Keratinocyte (primary cell): ENCODE measurements at regions not wholly inside any gene's neighbourhood (a gene's known extent, or its start where the extent isn't known, plus 50 kb on each side); places are given as distances from the start of the nearest gene placed in this dataset.

Experiments
- DNase-seq: peaks from one replicate; pipeline ENCODE4 v3.0.0-alpha.2; 2011; ENCODE audit warnings: low read depth, missing footprints, low spot score
- FAIRE-seq: peaks from 2 replicates; lab custom pipeline; 2011; peaks lifted over from hg19 to GRCh38; lab: Jason Lieb, UNC
- H2AFZ ChIP-seq: 2 replicates; pipeline ENCODE4 v1.6.0; 2012; ENCODE audit warnings: low read length, control low read depth, inconsistent platforms; ENCODE audit not compliant: control insufficient read depth
- H3K27ac ChIP-seq: 2 replicates; pipeline ENCODE4 v1.5.1; 2011; ENCODE audit warnings: low read length; ENCODE audit not compliant: control insufficient read depth, insufficient read depth
- H3K27me3 ChIP-seq: 3 replicates; pipeline ENCODE4 v1.6.0; 2011; ENCODE audit warnings: low read length; ENCODE audit not compliant: control insufficient read depth, insufficient read depth; ENCODE audit errors: extremely low read depth
- H3K36me3 ChIP-seq, 2 experiments: 2 replicates in 1 of 2; 3 replicates in 1 of 2; pipeline ENCODE4 v1.5.1; 2011; ENCODE audit warnings: low read length in 2 of 2, mild to moderate bottlenecking in 1 of 2; ENCODE audit not compliant: control insufficient read depth in 2 of 2, insufficient read depth in 2 of 2; ENCODE audit errors: extremely low read depth in 1 of 2
- H3K4me1 ChIP-seq: 3 replicates; pipeline ENCODE4 v1.5.1; 2011; ENCODE audit warnings: low read length; ENCODE audit not compliant: control insufficient read depth, insufficient read depth; ENCODE audit errors: extremely low read depth
- H3K4me2 ChIP-seq: 3 replicates; pipeline ENCODE4 v1.6.0; 2011; ENCODE audit warnings: low read depth, low read length; ENCODE audit not compliant: control insufficient read depth, insufficient read depth; ENCODE audit errors: extremely low read depth
- H3K4me3 ChIP-seq, 3 experiments: fragments of 200-600 bp in 1 of 3; sonication (generic) in 1 of 3; 2 replicates in 2 of 3; 3 replicates in 1 of 3; pipeline ENCODE4 v1.5.1; 2011 to 2016; ENCODE audit warnings: low read length in 3 of 3, mild to moderate bottlenecking in 3 of 3, control low read depth in 2 of 3, inconsistent platforms in 1 of 3, low read depth in 1 of 3, mixed read lengths in 1 of 3, mixed run types in 1 of 3, moderate library complexity in 1 of 3; ENCODE audit not compliant: control insufficient read depth in 2 of 3, insufficient read depth in 2 of 3; ENCODE audit errors: extremely low read depth in 1 of 3
- H3K79me2 ChIP-seq: 2 replicates; pipeline ENCODE4 v1.6.0; 2012; ENCODE audit warnings: low read length; ENCODE audit not compliant: control insufficient read depth, insufficient read depth
- H3K9ac ChIP-seq: 3 replicates; pipeline ENCODE4 v1.6.0; 2011; ENCODE audit warnings: low read length; ENCODE audit not compliant: control insufficient read depth, insufficient read depth; ENCODE audit errors: extremely low read depth
- H3K9me1 ChIP-seq: 3 replicates; pipeline ENCODE4 v1.6.0; 2011; ENCODE audit warnings: low read length; ENCODE audit not compliant: control insufficient read depth, insufficient read depth; ENCODE audit errors: extremely low read depth
- H3K9me3 ChIP-seq: 2 replicates; pipeline ENCODE4 v1.5.1; 2012; ENCODE audit warnings: low read depth, low read length; ENCODE audit not compliant: control insufficient read depth
- H4K20me1 ChIP-seq: 3 replicates; pipeline ENCODE4 v1.6.0; 2011; ENCODE audit warnings: low read length; ENCODE audit not compliant: control insufficient read depth, insufficient read depth; ENCODE audit errors: extremely low read depth
- EZH2 ChIP-seq: IDR thresholded peaks from one replicate; pipeline ENCODE4 v1.6.1; 2012; ENCODE audit warnings: inconsistent platforms, mild to moderate bottlenecking, low read length, moderate library complexity
- dilution Hi-C: fragments of 300-500 bp; cut with MboI; formaldehyde crosslinking; loops from one replicate; pipeline ENCODE4 v1.7.0; 2020; ENCODE audit warnings: low sequenced_read_pairs; ENCODE audit not compliant: extremely low pct_ligation_motif_present
- TF ChIP-seq, protein P1 (sequence below), 3 experiments: IDR thresholded peaks in 1 of 3; conservative IDR thresholded peaks in 1 of 3; optimal IDR thresholded peaks in 1 of 3; 2 replicates in 2 of 3; 3 replicates in 1 of 3; pipeline versions ENCODE3 to v1.5.1; 2011; ENCODE audit warnings: low read length in 3 of 3, mild to moderate bottlenecking in 3 of 3, moderate library complexity in 2 of 3, control low read depth in 1 of 3, inconsistent platforms in 1 of 3; ENCODE audit not compliant: insufficient read depth in 2 of 3; ENCODE audit errors: extremely low read depth in 1 of 3

DNA sequence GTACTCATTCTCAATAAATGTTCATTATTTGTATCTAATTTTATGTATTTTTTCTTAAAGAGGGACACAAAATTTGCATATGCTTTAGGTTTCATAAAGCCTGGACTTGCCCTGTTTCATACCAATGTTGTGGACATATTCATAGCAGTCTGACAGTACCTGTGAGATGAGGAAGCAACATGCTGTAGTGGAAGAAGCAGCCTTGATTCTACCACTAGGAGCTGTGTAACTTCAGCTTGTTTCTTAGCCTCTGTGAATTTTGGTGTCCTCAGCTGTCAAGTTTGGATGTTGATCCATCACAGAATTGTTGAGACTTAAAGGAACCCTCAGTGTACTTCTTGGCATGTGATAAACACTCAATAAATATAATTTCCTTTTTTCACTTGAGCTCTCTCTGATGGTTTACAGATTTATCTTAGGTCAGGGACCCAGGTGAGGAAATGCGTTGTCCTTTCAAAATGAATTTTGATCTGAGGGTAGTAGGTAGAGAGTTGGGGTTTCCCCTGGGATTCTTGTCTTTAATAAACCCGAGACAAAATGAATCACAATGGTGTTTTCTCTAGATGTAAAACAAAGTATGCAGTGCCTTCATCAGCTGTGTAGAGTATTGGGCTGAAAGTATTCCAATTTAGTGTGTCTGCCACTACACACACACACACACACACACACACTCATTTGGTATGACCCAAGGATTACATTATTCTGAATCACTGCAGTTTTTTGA, 152.1 kb downstream of the KCNRG start:
- Histone ChIP-seq H3K9me1 (no peaks in the 10 kb centered on the region), H3K9me3 (no peaks in the 10 kb centered on the region), H3K79me2 (no peaks in the 10 kb centered on the region), H3K4me1 (no peaks in the 10 kb centered on the region), H3K9ac (no peak overlapping the region), H3K4me3 (no peak overlapping the region), H3K27me3 (no peaks in the 10 kb centered on the region), H3K4me2 (no peak overlapping the region), H3K36me3 (no peaks in the 10 kb centered on the region), H4K20me1 (no peaks in the 10 kb centered on the region), H2AFZ (no peak overlapping the region), H3K27ac (no peak overlapping the region)
- dilution Hi-C loops: no loop called here
- no peak for TF ChIP-seq EZH2
- TF ChIP-seq, protein P1, sequence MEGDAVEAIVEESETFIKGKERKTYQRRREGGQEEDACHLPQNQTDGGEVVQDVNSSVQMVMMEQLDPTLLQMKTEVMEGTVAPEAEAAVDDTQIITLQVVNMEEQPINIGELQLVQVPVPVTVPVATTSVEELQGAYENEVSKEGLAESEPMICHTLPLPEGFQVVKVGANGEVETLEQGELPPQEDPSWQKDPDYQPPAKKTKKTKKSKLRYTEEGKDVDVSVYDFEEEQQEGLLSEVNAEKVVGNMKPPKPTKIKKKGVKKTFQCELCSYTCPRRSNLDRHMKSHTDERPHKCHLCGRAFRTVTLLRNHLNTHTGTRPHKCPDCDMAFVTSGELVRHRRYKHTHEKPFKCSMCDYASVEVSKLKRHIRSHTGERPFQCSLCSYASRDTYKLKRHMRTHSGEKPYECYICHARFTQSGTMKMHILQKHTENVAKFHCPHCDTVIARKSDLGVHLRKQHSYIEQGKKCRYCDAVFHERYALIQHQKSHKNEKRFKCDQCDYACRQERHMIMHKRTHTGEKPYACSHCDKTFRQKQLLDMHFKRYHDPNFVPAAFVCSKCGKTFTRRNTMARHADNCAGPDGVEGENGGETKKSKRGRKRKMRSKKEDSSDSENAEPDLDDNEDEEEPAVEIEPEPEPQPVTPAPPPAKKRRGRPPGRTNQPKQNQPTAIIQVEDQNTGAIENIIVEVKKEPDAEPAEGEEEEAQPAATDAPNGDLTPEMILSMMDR (optimal IDR thresholded peaks at IDR 0.05 in 1 of 3, IDR thresholded peaks at IDR 0.05 in 1 of 3, conservative IDR thresholded peaks at IDR 0.05 in 1 of 3; ENCODE audit: extremely low read depth in 1 of 3, insufficient read depth in 2 of 3, low read length in 3 of 3): peak in 1 of 3 experiments; percentile 6
- FAIRE-seq (no peak), DNase-seq (no peak)

DNA sequence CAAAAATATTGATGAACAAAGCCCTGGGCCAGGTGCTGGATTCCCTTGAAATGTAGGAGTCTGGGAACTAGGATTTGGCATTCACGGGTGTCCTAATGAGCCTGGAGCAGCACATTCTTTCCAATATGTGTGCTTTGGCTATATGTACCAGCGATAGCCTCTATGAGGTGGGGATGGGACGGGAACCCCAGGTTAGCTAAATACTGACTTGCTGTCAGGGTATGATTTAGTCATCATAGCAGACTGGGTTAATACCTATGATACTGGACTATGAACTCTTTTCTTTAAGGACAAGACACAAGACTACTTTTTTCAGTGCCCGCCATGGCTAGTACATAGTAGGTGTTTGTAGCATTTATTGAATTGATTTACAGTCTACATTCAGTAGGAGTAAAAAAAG, 152.7 kb downstream of the KCNRG start:
- Histone ChIP-seq H3K4me2 (no peak overlapping the region), H3K4me1 (no peaks in the 10 kb centered on the region), H3K9me3 (no peaks in the 10 kb centered on the region), H3K9me1 (no peaks in the 10 kb centered on the region), H2AFZ (no peak overlapping the region), H3K4me3 (no peak overlapping the region), H3K9ac (no peak overlapping the region), H4K20me1 (no peaks in the 10 kb centered on the region), H3K79me2 (no peaks in the 10 kb centered on the region), H3K27ac (no peak overlapping the region), H3K36me3 (no peaks in the 10 kb centered on the region), H3K27me3 (no peaks in the 10 kb centered on the region)
- DNase-seq (no peak), FAIRE-seq (no peak)
- dilution Hi-C loops: no loop called here
- TF ChIP-seq, protein P1 (optimal IDR thresholded peaks at IDR 0.05 in 1 of 3, IDR thresholded peaks at IDR 0.05 in 1 of 3, conservative IDR thresholded peaks at IDR 0.05 in 1 of 3; ENCODE audit: extremely low read depth in 1 of 3, insufficient read depth in 2 of 3, low read length in 3 of 3): no peak
- no peak for TF ChIP-seq EZH2
